BJ (cell line): ENCODE measurements at regions not wholly inside any gene's neighbourhood (a gene's known extent, or its start where the extent isn't known, plus 50 kb on each side); places are given as distances from the start of the nearest gene placed in this dataset.
"Not testable (repeated sequence)": the region's sequence is repeated elsewhere in the genome, so short reads cannot be mapped to it uniquely, and the experiment has no call there.

ENCODE experiments used
- CTCF ChIA-PET: fragments of 350-600 bp; formaldehyde crosslinking; extraction: SDS; loops from one replicate; lab custom pipeline; 2021; ENCODE audit warnings: antibody characterized with exemption, inconsistent platforms; lab: Yijun Ruan, JAX
- POLR2A ChIA-PET: fragments of 300-600 bp; sonication (Branson Sonifier 250); formaldehyde crosslinking; extraction: SDS; loops from one replicate; lab custom pipeline; 2021; ENCODE audit warnings: antibody characterized with exemption; lab: Charles Lee
- DNase-seq: peaks from one replicate; pipeline ENCODE4 v3.0.0-alpha.2; 2011; ENCODE audit warnings: low read depth
- H3K27me3 ChIP-seq: 2 replicates; pipeline ENCODE4 v1.6.0; 2011; ENCODE audit warnings: low read length; ENCODE audit not compliant: control insufficient read depth, insufficient read depth
- H3K36me3 ChIP-seq: 2 replicates; pipeline ENCODE4 v1.5.1; 2011; ENCODE audit warnings: low read length; ENCODE audit not compliant: control insufficient read depth, insufficient read depth
- H3K4me3 ChIP-seq: 2 replicates; pipeline ENCODE4 v1.5.1; 2011; ENCODE audit warnings: low read depth, mild to moderate bottlenecking, control low read depth, low read length
- TF ChIP-seq, protein P1 (sequence below): IDR thresholded peaks from 2 replicates; pipeline ENCODE4 v1.5.1; 2011; ENCODE audit warnings: low read depth, mild to moderate bottlenecking, control low read depth, inconsistent platforms, low read length, moderate library complexity; ENCODE audit not compliant: insufficient read depth

DNA sequence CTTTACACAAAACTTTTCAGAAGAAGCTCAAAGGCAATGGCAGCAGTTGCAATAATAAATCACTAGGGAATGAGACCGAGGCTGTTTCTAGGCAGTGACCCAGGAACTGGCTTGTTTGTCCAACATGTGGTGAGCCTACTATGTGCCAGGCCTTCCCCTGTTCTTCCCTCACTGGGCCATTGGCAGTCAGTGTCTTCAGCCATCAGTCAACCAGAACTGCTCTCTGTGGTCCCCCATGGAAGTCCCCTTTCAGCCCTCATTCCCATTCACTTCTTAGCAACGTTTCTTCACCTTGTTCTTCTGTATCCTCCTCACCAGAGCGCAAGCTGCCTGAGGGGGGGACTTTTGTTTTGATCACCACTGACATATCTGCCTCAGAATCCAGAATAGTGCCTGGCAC, 274.1 kb downstream of the RRAGC start:
- Histone ChIP-seq H3K27me3 (no peaks in the 10 kb centered on the region), H3K36me3 (no peaks in the 10 kb centered on the region), H3K4me3 (no peak overlapping the region)
- POLR2A ChIA-PET = no interaction called here
- no peak for DNase-seq
- TF ChIP-seq, protein P1, sequence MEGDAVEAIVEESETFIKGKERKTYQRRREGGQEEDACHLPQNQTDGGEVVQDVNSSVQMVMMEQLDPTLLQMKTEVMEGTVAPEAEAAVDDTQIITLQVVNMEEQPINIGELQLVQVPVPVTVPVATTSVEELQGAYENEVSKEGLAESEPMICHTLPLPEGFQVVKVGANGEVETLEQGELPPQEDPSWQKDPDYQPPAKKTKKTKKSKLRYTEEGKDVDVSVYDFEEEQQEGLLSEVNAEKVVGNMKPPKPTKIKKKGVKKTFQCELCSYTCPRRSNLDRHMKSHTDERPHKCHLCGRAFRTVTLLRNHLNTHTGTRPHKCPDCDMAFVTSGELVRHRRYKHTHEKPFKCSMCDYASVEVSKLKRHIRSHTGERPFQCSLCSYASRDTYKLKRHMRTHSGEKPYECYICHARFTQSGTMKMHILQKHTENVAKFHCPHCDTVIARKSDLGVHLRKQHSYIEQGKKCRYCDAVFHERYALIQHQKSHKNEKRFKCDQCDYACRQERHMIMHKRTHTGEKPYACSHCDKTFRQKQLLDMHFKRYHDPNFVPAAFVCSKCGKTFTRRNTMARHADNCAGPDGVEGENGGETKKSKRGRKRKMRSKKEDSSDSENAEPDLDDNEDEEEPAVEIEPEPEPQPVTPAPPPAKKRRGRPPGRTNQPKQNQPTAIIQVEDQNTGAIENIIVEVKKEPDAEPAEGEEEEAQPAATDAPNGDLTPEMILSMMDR = no peak
- CTCF ChIA-PET = no interaction called here

DNA sequence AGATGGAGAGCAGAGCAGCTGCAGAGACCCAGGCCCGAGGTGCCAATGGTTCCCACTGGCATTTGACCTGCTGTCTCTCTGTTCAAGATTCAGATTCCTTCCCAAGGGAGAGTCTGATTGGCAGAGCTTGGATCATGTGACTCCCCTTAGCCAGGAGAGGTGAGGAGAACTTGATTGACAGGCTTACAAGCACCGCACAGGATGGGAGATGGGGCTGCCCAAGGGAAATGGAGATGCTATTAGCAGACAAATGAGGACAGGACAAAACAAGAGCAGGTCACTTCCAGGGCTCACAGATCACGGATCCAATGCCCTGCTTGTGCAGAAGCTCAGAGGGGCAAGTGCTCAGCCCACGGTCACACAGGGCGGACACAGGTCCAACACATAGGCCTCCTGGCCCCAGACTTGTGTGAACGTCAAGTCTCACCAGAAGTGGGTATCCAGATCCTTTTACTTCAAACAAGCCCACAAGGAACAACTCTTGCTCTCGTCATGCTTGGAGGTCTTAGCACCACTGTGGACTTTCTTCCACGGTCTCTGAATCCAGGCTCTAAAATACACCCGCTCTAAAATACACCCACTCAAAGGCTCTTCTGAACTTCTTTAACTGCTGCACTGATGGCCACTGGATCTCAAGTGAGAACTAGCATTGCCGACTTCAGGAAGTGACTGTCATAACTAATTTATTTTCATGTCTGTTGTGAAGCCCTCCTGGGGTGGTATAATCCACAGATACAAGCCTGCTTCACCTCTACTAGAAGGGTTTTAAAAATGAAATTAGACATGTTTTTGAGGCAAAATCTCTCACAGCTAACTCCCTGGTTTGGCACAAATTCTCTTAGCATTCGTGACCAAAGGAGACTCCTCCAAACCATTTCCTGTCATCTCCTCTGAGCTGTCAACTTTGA, 274.9 kb downstream of the RRAGC start:
- no peak overlapping the region for H3K4me3 ChIP-seq
- no peak for DNase-seq
- H3K36me3 ChIP-seq = no peaks in the 10 kb centered on the region
- CTCF ChIA-PET = no interaction called here
- POLR2A ChIA-PET = no interaction called here
- no peaks in the 10 kb centered on the region for H3K27me3 ChIP-seq
- TF ChIP-seq, protein P1 = no peak

DNA sequence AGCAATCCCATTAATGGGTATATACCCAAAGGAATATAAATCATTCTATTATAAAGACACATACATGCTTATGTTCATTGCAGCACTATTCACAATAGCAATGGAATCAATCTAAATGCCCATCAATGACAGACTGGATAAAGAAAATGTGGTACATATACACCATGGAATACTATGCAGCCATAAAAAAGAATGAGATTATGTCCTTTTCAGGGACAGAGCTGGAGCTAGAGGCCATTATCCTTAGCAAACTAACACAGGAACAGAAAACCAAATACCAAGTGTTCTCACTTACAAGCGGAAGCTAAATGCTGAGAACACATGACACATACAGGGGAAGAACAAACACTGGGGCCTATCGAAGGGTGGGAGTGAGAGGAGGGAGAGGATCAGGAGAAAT, 276.3 kb downstream of the RRAGC start:
- DNase-seq, H3K36me3 ChIP-seq, CTCF ChIA-PET, H3K27me3 ChIP-seq, H3K4me3 ChIP-seq, POLR2A ChIA-PET: not testable (repeated sequence)

DNA sequence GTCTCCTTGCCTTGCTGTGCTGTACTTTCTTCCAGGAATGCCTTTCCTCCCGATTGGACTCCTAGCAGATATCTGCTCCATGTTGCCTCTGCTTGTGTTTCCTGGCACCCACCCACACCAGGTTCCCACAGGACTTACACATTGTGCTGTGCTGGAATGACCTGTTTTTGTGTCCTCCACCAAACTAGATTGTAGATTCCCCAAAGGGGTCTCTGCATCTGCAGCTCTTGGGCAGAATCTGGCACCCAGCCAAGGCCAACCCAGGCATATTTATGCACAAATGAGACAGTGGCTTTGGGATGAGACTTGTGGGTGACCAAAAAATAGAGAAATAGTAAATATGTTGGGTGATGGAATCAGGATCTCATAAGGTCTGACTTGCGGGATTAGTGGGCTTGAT, 278.2 kb downstream of the RRAGC start:
- H3K27me3 ChIP-seq = peaks cover 10% of the 10 kb centered on the region
- DNase-seq = no peak
- ChIA-PET POLR2A (no interaction called here), CTCF (no interaction called here)
- no peak overlapping the region for H3K4me3 ChIP-seq
- H3K36me3 ChIP-seq = no peaks in the 10 kb centered on the region
- TF ChIP-seq, protein P1 = no peak

DNA sequence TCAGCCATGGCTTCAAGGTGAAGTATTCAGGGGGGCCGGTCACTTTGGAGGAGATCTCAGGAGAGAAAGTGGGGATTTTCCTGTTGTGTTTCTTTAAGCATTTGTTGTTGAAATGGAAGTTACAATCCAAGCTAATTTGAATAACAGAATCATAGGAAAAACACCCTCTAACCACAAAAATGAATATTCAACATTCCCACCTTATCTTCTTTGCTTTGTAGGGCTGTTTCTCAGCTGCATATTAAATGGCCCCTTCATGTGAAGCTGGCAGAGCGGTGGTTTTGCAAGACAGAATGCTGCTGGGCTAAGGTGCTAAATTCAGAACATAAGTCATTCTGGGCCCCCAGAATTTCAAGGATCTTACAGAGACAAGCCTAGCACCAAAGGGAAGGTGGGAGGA, 279.0 kb downstream of the RRAGC start:
- DNase-seq = no peak
- CTCF ChIA-PET = no interaction called here
- Histone ChIP-seq H3K36me3 (no peaks in the 10 kb centered on the region), H3K27me3 (peaks cover 10% of the 10 kb centered on the region), H3K4me3 (no peak overlapping the region)
- TF ChIP-seq, protein P1 = no peak
- POLR2A ChIA-PET = interaction anchor here (0.6 kb wide), 1 partner anchor 10 kb away, joined by 13 read pairs; no protein-coding TSS in a partner anchor
